OCI-LY3 (cell line): ENCODE measurements at regions not wholly inside any gene's neighbourhood (a gene's known extent, or its start where the extent isn't known, plus 50 kb on each side); places are given as distances from the start of the nearest gene placed in this dataset.

Experiments used
- CTCF ChIP-seq: fragments of 200-600, 300-600 bp; sonication (generic); IDR thresholded peaks from 2 replicates; pipeline ENCODE4 v1.5.1; 2014; ENCODE audit warnings: antibody characterized with exemption, low read length, low read depth
- EZH2phosphoT487 ChIP-seq: fragments of 200-600 bp; shearing (Covaris generic); IDR thresholded peaks from 2 replicates; pipeline ENCODE4 v1.6.1; 2018; ENCODE audit warnings: antibody characterized with exemption, mixed run types, low read depth

DNA sequence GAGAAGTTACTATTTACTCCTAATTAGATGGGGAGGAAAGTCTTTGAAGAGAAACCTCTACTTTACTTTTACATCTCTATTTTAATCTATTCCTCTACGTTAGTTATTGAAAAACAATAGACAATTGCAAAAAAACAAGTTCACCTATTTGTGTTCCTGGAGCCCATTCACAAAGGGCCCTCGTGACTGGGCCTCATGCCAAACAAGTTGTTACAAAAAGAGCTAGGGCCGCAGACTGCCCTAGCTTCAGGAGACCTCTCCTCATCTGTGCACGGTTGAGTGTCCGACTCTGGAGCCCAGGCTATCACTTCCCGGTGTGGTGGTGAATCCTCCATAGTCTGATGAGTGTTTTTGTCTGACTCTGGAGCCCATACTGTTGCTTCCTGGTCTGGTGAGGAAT lies 190.9 kb downstream of the ZNF486 start:
- TF ChIP-seq CTCF (no peak), EZH2phosphoT487 (no peak)
